Activated CD8-positive, alpha-beta memory T cell treated with anti-CD3 and anti-CD28 coated beads for 24 hours (primary cell): ENCODE measurements at regions not wholly inside any gene's neighbourhood (a gene's known extent, or its start where the extent isn't known, plus 50 kb on each side); places are given as distances from the start of the nearest gene placed in this dataset.
"Not testable (repeated sequence)": the region's sequence is repeated elsewhere in the genome, so short reads cannot be mapped to it uniquely, and the experiment has no call there.

Source experiments
- DNase-seq: peaks from one replicate; pipeline ENCODE4 v3.0.0-alpha.2; 2020

DNA sequence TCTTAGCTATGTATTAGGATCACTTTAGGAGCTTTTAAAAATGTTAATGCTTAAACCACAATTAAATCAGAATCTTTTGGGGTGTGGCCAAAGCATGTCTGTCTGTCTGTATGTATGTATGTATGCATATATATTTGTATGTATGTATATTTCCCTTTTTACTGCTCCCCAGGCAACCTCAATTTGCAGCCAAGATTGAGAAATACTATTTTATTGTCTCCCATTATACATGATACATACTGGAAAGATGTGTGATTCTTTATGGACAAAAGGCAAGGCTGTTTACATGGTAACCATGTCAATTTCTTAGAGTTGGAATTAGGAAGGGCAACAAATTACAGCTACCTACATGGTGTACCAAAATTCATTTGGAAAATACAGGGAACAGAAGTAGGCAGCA, 783.6 kb downstream of the ETS1 start:
- no peak for DNase-seq

DNA sequence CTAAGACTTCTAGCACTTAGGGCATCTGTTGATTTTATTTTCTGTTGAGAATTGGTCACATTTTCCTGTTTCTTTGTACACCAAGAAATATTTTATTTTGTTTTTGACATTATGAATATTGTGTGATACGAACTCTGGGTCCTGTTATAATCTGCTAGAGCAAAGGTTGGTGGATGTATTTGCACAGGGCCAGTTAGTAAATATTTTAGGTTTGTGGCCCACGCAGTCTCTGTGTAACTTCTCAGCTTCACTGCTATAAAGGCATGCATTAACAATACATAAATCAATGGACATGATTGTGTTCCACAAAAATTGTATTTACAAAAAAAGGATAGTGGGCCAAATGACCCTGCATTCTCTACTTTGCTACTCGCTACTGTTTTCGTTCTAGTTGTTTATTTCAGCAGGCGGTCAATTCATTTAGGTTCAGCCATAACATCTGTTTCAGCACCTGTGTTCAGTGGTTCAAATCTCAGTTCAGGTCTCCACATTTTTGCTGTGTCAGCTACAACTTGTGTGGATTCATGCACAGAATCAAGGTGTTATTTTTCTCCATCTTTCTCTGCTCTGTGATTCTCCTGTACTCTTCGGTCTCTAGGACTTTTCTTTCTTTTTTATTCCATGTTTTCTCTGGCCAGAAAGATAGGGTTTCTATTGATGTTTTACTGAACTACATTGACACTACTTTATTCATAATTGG, 786.2 kb downstream of the ETS1 start:
- no peak for DNase-seq

DNA sequence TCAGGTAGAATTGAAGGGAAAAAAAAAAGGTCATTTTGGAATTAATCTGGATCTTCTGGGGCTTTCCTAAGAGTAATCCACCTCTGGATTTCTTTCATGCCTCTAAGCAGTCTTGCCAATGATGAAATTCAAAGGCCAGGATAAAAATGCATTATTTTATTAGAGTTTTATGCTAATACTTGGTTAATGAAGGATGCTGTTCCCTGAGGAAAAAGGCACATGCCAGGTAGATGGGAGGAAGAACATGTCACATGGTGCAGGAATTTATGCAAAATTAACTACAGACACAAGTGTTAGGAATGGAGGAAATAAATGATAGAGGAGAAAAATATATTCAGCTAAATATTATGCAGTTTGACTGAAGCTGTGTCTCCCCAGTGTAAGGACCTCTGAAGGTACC, 792.0 kb downstream of the ETS1 start:
- DNase-seq, result no peak

- DNase-seq, result no peak
These were observed 791.3 kb upstream of the KIRREL3 start for GRCh38 chr11:127791844-127792243.

DNA sequence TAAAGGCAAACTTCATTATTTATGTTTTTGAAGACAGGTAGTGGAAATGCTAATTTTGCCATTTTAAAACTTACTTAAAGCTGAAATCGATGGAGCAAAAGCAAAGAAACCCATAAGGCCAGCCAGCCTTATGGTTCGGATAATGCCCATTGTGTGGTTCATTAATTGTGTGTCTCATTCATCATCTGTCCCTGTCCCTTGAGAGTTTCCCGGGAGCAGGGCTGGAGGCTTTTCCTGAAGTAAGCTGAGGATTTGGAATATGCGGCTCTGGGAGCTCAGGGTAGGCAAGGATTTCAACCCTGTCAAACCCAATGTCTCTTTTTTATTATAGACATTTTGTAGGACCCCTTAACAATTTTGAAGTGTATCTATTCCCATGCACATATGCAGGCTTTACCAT, 790.0 kb upstream of the KIRREL3 start:
- no peak for DNase-seq

DNA sequence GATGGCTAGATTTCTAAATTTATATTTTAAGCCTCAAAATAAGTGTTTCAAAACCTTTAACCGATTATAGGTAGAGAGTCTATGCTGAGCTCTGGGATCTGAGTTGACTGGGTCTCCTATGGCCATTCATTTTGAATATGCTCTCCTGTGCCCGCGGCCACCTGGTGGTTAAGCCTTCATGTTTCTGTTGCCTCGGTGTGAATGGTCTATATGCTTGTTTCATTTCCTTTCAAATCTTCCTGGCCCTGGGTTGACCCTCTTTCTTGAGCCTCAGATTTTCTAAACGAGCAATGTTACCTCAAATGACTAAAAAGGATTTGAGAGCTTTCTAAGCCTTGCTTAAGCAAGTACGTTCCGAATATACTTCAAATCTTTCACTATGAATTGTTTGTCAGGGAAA, 789.4 kb upstream of the KIRREL3 start:
- DNase-seq, result no peak

GRCh38 chr11:127772938-127773337, 772.4 kb upstream of the KIRREL3 start:
- not testable (repeated sequence) for DNase-seq

DNA sequence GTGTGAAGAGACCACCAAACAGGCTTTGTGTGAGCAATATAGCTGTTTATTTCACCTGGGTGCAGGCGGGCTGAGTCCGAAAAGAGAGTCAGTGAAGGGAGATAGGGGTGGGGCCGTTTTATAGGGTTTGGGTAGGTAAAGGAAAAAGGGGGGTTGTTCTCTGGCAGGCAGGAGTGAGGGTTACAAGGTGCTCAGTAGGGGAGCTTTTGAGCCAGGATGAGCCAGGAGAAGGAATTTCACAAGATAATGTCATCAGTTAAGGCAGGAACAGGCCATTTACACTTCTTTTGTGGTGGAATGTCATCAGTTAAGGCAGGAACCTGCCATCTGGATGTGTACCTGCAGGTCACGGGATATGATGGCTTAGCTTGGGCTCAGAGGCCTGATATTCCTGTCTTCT, 768.4 kb upstream of the KIRREL3 start:
- DNase-seq, result not testable (repeated sequence)

DNA sequence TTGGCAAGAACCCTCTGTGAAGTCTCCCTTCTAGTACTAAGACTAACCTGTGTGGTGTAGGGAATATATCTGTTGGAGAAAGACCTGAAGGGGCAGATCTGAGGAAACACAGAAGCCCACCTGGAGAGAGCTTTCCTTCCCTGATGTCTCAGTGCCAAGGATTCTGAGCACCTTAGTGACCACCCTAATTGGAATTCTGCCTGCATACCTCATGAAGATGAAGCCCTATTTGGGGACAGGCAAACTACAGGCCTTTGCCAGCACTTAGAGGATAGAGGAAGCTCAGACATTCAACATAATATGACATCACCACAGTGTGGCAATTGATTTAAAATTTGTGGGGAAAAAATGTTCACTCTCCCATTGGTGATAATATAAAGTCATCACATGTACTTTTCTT, 766.2 kb upstream of the KIRREL3 start:
- DNase-seq, result no peak

GRCh38 chr11:127738771-127739286, 738.3 kb upstream of the KIRREL3 start:
- no peak for DNase-seq

DNA sequence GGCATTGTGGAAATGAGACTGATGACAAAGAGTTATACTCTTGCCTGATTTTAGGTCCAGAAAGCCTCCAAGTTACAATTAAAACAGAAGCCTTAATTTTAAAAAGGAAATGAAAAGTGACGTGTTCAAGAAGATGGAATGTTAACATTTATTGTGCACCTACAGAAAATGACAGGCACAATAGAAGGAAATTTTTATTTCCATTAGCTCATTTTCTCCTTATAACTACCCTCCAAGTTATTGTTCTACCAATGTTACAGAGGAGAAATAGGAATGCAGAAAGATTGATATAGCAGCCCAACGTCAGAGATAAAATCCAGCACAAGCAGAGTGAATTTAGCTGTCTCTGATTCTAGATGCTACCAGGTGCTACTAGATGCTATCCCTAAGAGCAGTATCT, 736.9 kb upstream of the KIRREL3 start:
- DNase-seq, result no peak

DNA sequence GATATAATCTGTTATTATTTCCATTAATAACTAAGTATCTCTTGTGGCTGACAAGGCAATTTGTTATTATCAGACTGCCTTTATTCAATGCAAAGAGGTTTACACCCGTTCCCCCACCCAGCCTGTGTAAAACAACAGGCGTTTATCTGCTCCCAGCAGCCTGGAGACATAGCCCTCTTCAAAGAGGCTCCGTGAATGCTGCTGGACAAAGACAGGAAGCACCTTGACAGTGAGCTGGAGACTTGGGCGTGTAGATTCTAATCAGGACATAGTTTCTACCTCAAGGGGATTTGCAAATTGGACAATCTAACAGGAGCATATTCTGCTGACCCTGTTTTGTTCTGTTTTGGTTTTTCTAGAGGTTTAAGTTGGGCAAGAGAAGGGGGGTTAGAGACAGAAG, 733.0 kb upstream of the KIRREL3 start:
- DNase-seq, result no peak

- no peak for DNase-seq
These were observed 725.8 kb upstream of the KIRREL3 start for GRCh38 chr11:127726367-127726766.

GRCh38 chr11:127723714-127724113, 723.1 kb upstream of the KIRREL3 start:
- DNase-seq, result no peak

GRCh38 chr11:127713226-127713625, 712.7 kb upstream of the KIRREL3 start:
- no peak for DNase-seq

- no peak for DNase-seq
These were observed 711.2 kb upstream of the KIRREL3 start for GRCh38 chr11:127711748-127712147.

GRCh38 chr11:127710831-127711230, 710.3 kb upstream of the KIRREL3 start:
- no peak for DNase-seq

- no peak for DNase-seq
These were observed 709.4 kb upstream of the KIRREL3 start for GRCh38 chr11:127709960-127710359.

- no peak for DNase-seq
These were observed 693.1 kb upstream of the KIRREL3 start for GRCh38 chr11:127693686-127694085.

DNA sequence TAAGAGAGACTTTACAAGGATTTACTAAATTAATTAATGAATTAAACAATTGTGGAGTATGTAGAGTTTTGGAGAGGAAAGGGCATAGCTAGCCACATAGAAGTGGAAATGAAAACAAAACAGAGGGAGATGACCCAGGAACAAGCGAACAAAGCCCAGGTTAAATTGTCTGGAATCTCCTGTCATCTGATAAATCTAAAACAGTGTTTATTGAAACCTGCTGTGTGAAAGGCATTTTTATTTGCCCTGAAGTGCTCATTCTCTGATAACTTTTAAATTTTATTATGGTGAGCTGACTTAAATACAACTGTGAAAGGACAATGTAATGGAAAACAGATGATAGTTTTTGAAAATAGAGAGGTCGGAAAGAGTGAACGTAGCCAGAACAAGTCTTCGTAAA, 682.8 kb upstream of the KIRREL3 start:
- DNase-seq, result no peak

DNA sequence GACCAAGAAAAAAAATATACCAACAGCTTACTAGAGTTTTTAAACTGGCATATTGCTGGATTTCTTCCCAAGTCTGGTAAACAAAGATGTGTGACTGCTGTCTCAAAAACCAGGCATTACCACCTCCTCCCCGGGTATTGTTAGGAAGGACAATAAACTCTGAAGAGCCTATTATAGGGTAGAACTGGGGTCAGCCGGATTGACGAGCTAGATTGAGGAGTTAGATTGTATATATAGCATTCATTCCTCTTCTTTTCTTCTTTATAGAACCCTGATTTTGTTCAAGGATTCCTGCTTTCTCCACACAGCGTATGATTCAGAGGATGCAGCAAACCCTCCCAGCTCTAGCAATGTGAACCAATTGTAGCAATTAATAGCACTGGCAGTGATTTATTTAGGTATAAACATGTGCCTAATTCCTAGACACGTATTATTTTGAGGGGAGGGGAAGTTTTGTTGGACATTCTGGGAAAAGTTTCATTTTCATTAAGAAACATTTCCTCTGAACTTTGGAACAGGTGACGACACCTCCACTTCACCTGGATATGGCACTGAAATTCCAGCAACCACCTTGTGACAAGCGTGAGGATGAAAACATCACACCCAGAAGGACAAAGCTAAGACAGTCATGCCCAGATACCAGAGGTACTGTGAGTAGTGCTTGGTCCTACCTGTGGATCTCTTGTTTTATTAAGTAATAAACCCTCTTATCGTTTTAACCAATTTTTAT, 679.4 kb upstream of the KIRREL3 start:
- no peak for DNase-seq

- no peak for DNase-seq
These were observed 678.1 kb upstream of the KIRREL3 start for GRCh38 chr11:127678631-127679030.

DNA sequence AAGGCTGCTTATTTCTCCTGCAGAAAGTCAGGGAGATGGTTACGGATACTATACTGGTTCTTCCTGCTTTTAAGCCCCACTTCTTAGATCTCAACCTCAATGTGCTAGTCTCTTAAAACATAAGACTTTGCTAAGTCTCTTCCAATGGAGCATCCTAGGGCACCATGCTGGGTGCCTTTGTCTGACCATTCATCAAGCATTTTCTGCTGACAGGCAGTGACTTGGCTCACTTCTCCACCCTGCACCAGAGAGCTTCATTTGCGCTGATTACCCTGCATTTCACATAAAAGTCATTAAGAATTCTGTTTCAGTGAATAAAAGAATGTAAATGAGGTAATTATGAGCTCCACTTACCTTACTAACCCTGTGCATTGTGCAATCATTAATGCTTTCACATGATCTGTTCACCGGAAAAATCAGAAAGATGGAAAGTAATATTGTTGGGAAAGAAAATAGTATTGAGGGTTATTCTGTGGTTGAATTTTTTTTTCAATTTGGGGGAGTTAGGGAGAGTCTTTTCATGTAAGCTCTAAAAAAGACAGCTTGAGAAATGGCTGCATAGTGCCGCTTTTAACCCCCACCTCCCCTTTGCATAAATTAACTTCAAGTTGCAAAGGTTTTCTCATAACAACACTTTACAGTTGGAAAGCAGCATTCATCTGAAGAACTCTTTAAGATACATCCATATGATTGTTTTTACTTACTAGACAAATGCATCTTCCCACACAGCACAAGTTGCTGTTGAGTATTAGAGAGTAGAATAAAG, 677.3 kb upstream of the KIRREL3 start:
- no peak for DNase-seq

DNA sequence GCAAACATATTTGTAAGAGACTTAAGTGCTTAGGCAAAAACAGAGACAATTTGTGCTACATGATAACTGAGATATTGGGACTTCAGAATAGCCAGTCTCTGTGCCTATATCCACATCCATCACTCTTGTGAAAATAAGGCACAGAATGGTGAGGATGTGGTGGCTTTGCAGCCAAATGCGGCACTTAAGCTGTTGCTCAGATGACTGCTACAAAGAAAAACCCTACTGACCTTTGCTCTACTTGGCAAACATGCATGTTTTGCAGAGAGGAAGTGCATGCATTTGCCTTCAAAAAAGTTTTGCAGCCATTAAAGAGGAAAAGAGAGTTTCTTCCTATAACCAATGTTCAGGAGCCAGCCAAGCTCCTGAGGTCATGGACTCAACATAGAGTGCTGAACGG, 675.0 kb upstream of the KIRREL3 start:
- DNase-seq, result no peak
